ENCODE measurements at regions not wholly inside any gene's neighbourhood (a gene's known extent, or its start where the extent isn't known, plus 50 kb on each side); places are given as distances from the start of the nearest gene placed in this dataset.

DNA sequence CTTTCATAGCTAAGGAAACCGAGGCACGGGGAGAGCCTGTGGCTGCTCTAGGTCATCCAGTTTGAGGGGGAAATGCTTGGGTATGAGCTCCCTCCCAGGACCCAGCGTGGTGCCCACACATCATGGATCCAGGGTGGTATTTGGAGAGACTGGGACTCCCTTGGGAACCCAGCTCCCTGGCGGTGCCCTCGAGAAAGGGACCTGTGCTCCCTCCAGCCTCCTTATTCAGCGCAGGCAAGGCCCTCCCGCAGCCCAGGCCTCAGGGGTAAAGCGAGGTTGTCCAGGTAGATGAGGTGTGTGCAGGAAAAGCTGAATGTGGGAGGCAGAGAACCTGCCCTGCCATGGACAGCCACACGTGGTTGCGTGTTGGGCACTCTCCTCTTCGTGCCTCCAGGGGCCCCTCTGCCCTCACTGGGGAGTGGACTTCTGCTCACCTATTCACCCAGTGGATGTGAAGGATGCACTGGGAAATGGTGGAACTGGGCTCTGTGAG lies 53.8 kb upstream of the GPR78 start:
- Histone ChIP-seq H3K4me3 (ENCODE audit: low read depth, low read length) (no peak overlapping the region), H3K36me3 (ENCODE audit: control insufficient read depth, insufficient read depth, low read length) (no peaks in the 10 kb centered on the region), H3K9me3 (peaks cover 12% of the 10 kb centered on the region), H3K27me3 (replicated peaks; ENCODE audit: control insufficient read depth, insufficient read depth, low read length) (no peaks in the 10 kb centered on the region), H3K4me1 (peaks cover 23% of the 10 kb centered on the region)
- H3K9me3 Mint-ChIP-seq (ENCODE audit: unreplicated experiment): peaks cover 2% of the 10 kb centered on the region
- CTCF ChIA-PET: no interaction called here
- intact Hi-C loops (cut with micrococcal nuclease; ENCODE audit: unreplicated experiment): no loop called here
- no peaks in the 10 kb centered on the region for H3K27me3 Mint-ChIP-seq (ENCODE audit: insufficient read depth, unreplicated experiment)
- H3K27ac Mint-ChIP-seq (ENCODE audit: unreplicated experiment): peak overlapping the region; percentile 99
- H3K4me3 Mint-ChIP-seq (ENCODE audit: unreplicated experiment): peak overlapping the region; percentile 65
- DNase-seq: no peak
- peaks cover 17% of the 10 kb centered on the region for H3K4me1 Mint-ChIP-seq (ENCODE audit: low read depth, unreplicated experiment)
- POLR2A ChIA-PET: no interaction called here
- H3K36me3 Mint-ChIP-seq (ENCODE audit: insufficient read depth, unreplicated experiment): peaks cover 20% of the 10 kb centered on the region
- BruUV-seq (replicated peaks): no TSS peak
- TF ChIP-seq, protein P1, sequence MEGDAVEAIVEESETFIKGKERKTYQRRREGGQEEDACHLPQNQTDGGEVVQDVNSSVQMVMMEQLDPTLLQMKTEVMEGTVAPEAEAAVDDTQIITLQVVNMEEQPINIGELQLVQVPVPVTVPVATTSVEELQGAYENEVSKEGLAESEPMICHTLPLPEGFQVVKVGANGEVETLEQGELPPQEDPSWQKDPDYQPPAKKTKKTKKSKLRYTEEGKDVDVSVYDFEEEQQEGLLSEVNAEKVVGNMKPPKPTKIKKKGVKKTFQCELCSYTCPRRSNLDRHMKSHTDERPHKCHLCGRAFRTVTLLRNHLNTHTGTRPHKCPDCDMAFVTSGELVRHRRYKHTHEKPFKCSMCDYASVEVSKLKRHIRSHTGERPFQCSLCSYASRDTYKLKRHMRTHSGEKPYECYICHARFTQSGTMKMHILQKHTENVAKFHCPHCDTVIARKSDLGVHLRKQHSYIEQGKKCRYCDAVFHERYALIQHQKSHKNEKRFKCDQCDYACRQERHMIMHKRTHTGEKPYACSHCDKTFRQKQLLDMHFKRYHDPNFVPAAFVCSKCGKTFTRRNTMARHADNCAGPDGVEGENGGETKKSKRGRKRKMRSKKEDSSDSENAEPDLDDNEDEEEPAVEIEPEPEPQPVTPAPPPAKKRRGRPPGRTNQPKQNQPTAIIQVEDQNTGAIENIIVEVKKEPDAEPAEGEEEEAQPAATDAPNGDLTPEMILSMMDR (IDR thresholded peaks at IDR 0.05; ENCODE audit: insufficient read depth in 1 of 2, low read depth in 1 of 2, low read length in 1 of 2, severe bottlenecking in 1 of 2, unreplicated experiment in 1 of 2): no peak

DNA sequence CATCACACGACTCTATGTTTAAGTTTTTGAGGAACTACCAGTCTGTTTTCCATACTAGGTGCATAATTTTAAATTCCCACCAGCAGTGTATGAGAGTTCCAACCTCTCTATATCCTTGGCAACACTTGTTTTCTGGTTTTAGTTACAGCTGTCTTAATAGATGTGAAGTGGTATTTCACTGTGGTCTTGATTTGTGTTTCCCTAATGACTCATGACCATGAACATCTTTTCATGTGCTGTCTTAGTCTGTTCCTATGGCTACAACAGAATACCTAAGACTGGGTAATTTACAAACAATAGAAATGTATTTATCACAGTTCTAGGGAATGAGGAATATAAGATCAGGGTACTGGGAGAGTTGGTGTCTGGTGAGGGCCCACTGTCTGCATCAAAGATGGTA lies 51.5 kb upstream of the GPR78 start:
- TF ChIP-seq, protein P1 (IDR thresholded peaks at IDR 0.05; ENCODE audit: insufficient read depth in 1 of 2, low read depth in 1 of 2, low read length in 1 of 2, severe bottlenecking in 1 of 2, unreplicated experiment in 1 of 2): no peak
- Histone ChIP-seq H3K36me3 (ENCODE audit: control insufficient read depth, insufficient read depth, low read length) (no peaks in the 10 kb centered on the region), H3K4me1 (peaks cover 45% of the 10 kb centered on the region), H3K27me3 (replicated peaks; ENCODE audit: control insufficient read depth, insufficient read depth, low read length) (no peaks in the 10 kb centered on the region), H3K9me3 (peaks cover 7% of the 10 kb centered on the region), H3K4me3 (ENCODE audit: low read depth, low read length) (no peak overlapping the region)
- intact Hi-C loops (cut with micrococcal nuclease; ENCODE audit: unreplicated experiment): no loop called here
- ChIA-PET POLR2A (no interaction called here), CTCF (no interaction called here)
- BruUV-seq (replicated peaks): no TSS peak
- no peak for DNase-seq
- H3K4me3 Mint-ChIP-seq (ENCODE audit: unreplicated experiment): no peak overlapping the region
- H3K4me1 Mint-ChIP-seq (ENCODE audit: low read depth, unreplicated experiment): peaks cover 36% of the 10 kb centered on the region
- no peaks in the 10 kb centered on the region for H3K27me3 Mint-ChIP-seq (ENCODE audit: insufficient read depth, unreplicated experiment)
- peaks cover 14% of the 10 kb centered on the region for H3K9me3 Mint-ChIP-seq (ENCODE audit: unreplicated experiment)
- peaks cover 15% of the 10 kb centered on the region for H3K36me3 Mint-ChIP-seq (ENCODE audit: insufficient read depth, unreplicated experiment)
- no peak overlapping the region for H3K27ac Mint-ChIP-seq (ENCODE audit: unreplicated experiment)
